SKM-1 treated with dmso at 0.1 percent for 144 hours (cell line): ENCODE measurements at regions not wholly inside any gene's neighbourhood (a gene's known extent, or its start where the extent isn't known, plus 50 kb on each side); places are given as distances from the start of the nearest gene placed in this dataset.

ENCODE experiments used
- DNase-seq: peaks from one replicate; lab custom pipeline; 2025; ENCODE audit not compliant: unreplicated experiment; lab: John Stamatoyannopoulos, UW

DNA sequence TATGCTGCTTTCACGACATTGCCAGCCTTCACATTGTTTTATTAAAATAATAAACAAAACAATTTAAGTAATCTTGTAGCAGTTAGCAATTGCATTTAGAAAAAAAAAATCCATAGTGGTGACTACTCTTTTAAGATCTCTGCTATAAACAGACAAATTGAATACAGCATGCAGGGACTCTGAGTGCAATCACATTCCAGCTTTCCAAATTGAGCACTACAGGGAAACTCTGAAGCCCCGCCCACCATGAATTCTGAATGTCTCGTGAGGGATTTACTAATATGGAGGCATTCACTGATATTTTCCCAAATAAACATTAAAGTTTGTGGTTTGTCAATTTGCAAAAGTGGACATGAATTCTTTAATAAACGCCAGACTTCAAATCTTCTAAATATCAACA lies 698.8 kb downstream of the LIG4 start:
- no peak for DNase-seq

DNA sequence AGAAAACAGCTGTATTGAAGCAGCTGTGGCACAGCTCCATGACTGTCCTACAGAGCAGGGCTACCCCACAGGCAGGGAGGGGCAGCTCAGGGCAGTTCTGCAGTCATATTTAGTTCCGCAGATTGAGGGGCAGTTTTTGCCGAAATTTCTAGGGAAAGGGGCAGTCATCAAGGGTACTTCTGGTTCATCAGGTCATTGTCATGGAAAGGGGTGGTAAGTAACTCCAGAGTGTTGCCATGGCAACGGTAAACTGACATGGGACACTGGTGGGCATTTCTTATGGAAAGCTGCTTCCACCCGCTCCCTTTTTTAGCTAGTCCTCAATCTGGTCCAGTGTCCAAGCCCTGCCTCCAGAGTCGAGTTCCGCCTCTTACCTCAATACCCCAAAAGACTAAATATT lies 702.8 kb downstream of the LIG4 start:
- DNase-seq: no peak

GRCh38 chr13:107497661-107498060 lies 717.7 kb downstream of the LIG4 start:
- DNase-seq: no peak

GRCh38 chr13:107493266-107493665 lies 722.1 kb downstream of the LIG4 start:
- no peak for DNase-seq

- DNase-seq: no peak
Measured at GRCh38 chr13:107482688-107483087, 732.6 kb downstream of the LIG4 start.

DNA sequence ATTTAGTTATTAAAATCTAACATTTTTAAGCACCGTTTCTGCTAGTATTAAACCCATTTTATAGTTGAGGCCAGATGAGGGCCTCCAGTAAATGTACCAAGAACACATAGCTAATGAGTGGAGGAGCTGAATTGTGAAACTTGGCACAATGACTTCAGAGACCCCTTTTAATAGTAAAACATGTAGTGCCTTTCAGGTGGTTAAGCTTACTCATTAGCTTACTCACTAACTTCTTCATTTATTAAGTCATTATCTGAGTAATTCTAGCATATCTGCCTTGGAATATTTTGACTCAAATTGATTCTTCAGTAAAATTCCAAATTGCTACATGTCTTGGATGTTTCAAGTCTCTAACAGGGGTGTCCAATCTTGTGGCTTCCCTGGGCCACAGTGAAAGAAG lies 735.2 kb downstream of the LIG4 start:
- no peak for DNase-seq

- no peak for DNase-seq
Measured at GRCh38 chr13:107477772-107478379, 737.5 kb downstream of the LIG4 start.

- DNase-seq: no peak
Measured at GRCh38 chr13:107475753-107476453, 739.4 kb downstream of the LIG4 start.

DNA sequence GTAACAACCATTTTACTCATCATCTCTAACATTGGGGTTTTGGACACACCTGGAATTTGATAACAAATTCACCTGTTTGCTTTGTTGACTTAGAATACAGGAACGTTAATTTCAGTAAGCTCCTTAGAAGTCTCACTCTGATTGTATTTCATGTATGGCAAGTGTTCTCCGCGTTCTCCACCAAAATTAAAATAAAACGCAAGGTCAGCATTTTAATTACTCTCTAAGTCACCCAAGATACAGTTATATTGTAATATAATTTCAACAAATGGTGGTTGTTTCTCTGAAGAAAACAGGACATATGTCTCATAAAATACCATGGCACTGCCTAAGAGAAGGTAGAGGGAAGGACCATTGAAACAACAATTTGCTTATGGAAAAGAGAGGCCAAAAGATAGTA lies 742.1 kb downstream of the LIG4 start:
- DNase-seq: no peak

DNA sequence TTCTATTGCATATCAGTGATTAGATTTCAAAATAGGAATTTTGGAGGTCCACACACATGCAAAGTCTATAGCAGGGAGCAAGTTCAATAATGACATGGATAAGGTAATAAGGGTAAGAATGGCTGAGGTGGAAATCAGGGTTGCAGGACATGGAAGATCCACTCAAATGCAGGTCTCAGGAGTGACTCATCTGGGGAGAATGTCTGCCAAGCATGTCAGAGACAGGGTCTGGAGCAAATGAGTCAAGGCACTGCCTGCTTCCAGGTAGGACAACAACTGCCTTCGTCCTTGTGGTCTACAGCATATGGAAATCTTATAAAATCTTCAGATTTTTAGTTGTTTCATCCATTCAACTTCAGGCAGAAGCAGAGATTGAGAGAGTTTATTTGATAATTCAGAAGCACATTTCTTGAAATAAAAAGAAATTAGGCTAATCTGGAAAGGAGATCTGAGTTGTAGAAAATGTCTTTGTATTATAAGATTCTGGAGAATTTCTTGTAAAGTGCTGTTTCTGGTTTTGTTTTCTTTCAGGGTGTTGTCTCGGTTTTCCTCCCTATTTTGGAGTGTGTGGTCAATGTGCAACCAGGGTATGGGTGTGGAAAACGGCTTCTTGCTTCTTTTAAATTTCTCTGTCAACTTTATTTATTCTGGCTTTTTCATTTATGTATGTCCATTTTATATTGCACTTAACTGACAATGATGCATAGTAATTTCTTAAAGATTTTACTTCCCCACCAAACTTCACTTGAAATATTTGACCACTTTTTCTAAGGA lies 748.8 kb downstream of the LIG4 start:
- no peak for DNase-seq

GRCh38 chr13:107462501-107462900 lies 752.8 kb downstream of the LIG4 start:
- DNase-seq: no peak

GRCh38 chr13:107461751-107462150 lies 753.6 kb downstream of the LIG4 start:
- DNase-seq: no peak

- DNase-seq: no peak
Measured at GRCh38 chr13:107459430-107459829, 755.9 kb downstream of the LIG4 start.

DNA sequence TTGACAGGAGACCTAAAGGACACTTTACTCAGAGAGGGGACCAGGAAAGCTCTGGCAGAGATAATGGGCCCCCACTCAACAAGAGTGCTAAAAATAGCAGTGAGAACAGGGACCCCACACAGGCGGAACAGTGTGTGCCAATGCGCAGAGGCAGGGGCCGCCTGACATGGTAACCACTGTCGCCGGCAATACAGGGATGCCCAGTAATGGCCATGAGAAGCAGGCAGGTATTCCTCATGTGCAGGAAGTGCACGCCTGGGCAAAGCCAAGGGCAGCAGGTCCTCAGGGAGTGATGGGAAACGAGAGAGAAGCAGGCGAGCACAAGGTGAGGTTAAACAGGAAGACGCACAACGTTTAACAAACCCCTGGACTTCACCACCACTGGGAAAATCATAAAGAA lies 757.1 kb downstream of the LIG4 start:
- DNase-seq: no peak

DNA sequence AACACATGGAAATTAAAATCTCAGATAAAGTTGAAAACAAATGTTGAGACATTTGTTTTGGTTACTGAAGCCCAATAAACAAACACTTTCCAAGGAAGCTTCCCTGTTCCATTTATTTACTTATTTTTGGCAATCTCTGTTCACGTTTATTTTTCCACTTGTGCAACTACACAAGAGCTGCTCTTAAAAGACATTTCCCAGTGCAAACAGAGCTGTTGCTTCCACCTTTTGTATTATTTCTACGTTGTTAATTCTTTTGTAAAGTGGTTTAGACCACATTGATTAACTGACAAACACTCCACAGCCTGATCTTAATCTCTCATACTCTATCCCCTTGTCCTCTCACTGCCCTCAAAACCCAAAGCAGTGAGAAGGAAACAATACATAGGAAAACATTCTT lies 757.6 kb downstream of the LIG4 start:
- DNase-seq: no peak

DNA sequence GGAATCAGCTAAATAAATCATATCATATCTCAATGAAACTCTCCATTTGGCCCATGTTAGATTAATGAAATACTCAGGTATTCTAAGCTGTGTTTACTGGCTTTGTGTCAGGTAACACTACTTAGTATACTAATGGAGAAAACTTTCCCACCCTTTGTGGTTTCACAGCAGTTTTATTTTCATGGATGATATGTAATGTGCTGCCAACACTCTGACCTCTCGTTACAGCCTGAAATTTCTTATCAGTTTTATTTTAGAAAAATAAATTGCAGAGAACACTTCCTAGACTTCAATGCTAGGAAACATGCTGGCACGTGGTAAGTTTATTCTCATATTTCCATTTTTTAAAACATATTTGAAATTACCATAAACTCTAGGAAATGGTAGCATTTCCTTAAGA lies 758.9 kb downstream of the LIG4 start:
- DNase-seq: no peak

GRCh38 chr13:107452833-107453232 lies 762.5 kb downstream of the LIG4 start:
- no peak for DNase-seq

DNA sequence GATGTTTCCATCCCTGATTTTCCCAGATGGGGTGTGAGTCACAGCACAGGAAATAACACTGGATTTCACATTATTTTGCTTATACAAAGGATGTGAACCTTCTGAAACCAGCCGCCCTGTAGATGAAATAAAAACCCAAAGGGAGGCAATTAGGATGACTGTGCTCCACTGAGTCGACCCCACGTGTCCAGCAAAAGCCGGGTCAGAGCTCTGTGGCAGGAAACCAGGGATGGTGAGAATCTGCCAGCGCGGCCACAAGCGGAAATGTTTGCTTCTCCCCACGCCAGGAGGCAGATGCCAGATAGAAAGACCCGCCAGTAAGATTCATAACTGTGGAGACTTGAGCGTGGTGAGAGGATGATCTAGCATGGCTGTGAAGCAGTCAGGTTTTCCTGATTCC lies 764.4 kb downstream of the LIG4 start:
- no peak for DNase-seq

DNA sequence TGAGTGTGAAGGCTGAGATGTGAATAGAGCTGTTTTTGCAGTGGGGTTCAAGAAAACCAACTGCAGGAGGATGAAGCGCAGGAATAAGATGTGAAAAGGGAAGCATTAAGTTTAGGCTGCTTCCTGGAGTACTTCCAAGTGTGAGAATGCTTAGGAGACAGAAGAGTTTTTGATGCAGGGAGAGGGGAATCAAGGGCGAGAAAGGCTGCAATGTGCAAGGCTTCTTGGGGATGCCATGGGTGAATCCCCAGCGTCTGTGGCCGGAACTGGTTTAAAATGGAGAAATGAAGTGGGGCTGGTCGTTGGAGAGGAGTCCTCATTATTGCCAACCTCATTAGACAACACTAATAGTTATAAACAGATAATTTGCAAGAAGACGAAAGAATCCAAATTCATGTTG lies 764.9 kb downstream of the LIG4 start:
- DNase-seq: no peak

- DNase-seq: no peak
Measured at GRCh38 chr13:107447591-107447990, 767.7 kb downstream of the LIG4 start.

- no peak for DNase-seq
Measured at GRCh38 chr13:107441279-107441678, 774.1 kb downstream of the LIG4 start.

- no peak for DNase-seq
Measured at GRCh38 chr13:107438251-107438650, 777.1 kb downstream of the LIG4 start.
